H9 (cell line): ENCODE measurements at regions not wholly inside any gene's neighbourhood (a gene's known extent, or its start where the extent isn't known, plus 50 kb on each side); places are given as distances from the start of the nearest gene placed in this dataset.

Experiments used
- DNase-seq: peaks from one replicate; pipeline ENCODE4 v3.0.0-alpha.2; 2017
- H2AFZ ChIP-seq: one replicate; pipeline ENCODE4 v1.6.1; 2013; ENCODE audit warnings: mild to moderate bottlenecking, low read length, control low read depth, moderate library complexity
- H2AK5ac ChIP-seq: 2 replicates; pipeline ENCODE4 v1.6.1; 2013; ENCODE audit warnings: low read length, control low read depth, mixed read lengths; ENCODE audit not compliant: insufficient read length
- H2BK120ac ChIP-seq: one replicate; pipeline ENCODE4 v1.6.1; 2013; ENCODE audit warnings: low read depth, mild to moderate bottlenecking, low read length, control low read depth, inconsistent platforms; ENCODE audit not compliant: poor library complexity, severe bottlenecking
- H2BK12ac ChIP-seq: 2 replicates; pipeline ENCODE4 v1.6.1; 2013; ENCODE audit warnings: low read length, control low read depth, mixed read lengths, low read depth; ENCODE audit not compliant: insufficient read length
- H2BK15ac ChIP-seq: 2 replicates; pipeline ENCODE4 v1.6.1; 2013; ENCODE audit warnings: low read depth, low read length, control low read depth
- H2BK20ac ChIP-seq: one replicate; pipeline ENCODE4 v1.6.1; 2013; ENCODE audit warnings: low read depth, mild to moderate bottlenecking, low read length, control low read depth, inconsistent platforms; ENCODE audit not compliant: poor library complexity, severe bottlenecking
- H2BK5ac ChIP-seq: 2 replicates; pipeline ENCODE4 v1.6.1; 2013; ENCODE audit warnings: low read length, control low read depth, mixed read lengths; ENCODE audit not compliant: insufficient read length
- H3K14ac ChIP-seq: 2 replicates; pipeline ENCODE4 v1.6.1; 2013; ENCODE audit warnings: low read length, control low read depth; ENCODE audit not compliant: insufficient read depth
- H3K18ac ChIP-seq: 2 replicates; pipeline ENCODE4 v1.6.1; 2013; ENCODE audit warnings: low read depth, mild to moderate bottlenecking, mixed read lengths, low read length, control low read depth; ENCODE audit not compliant: insufficient read length
- H3K23ac ChIP-seq: 2 replicates; pipeline ENCODE4 v1.6.1; 2013; ENCODE audit warnings: low read length, control low read depth, mixed read lengths, low read depth; ENCODE audit not compliant: insufficient read length
- H3K23me2 ChIP-seq: 2 replicates; pipeline ENCODE4 v1.6.1; 2013; ENCODE audit warnings: low read depth, mild to moderate bottlenecking, mixed read lengths, low read length, control low read depth; ENCODE audit not compliant: insufficient read length, poor library complexity, severe bottlenecking
- H3K27ac ChIP-seq: 2 replicates; pipeline ENCODE4 v1.5.1; 2013; ENCODE audit warnings: low read length, control low read depth, mixed read lengths, low read depth; ENCODE audit not compliant: insufficient read length
- H3K27me3 ChIP-seq: 2 replicates; pipeline ENCODE4 v1.6.1; 2013; ENCODE audit warnings: low read length, control low read depth, inconsistent platforms; ENCODE audit not compliant: insufficient read depth
- H3K4ac ChIP-seq: 2 replicates; pipeline ENCODE4 v1.6.1; 2013; ENCODE audit warnings: low read depth, mild to moderate bottlenecking, control low read depth, inconsistent platforms, low read length, moderate library complexity
- H3K4me1 ChIP-seq: 2 replicates; pipeline ENCODE4 v1.6.1; 2013; ENCODE audit warnings: low read length, control low read depth, inconsistent platforms; ENCODE audit not compliant: insufficient read depth
- H3K4me2 ChIP-seq: 2 replicates; pipeline ENCODE4 v1.6.1; 2013; ENCODE audit warnings: low read length, control low read depth, mixed read lengths; ENCODE audit not compliant: insufficient read length, insufficient read depth
- H3K56ac ChIP-seq: 2 replicates; pipeline ENCODE4 v1.6.1; 2013; ENCODE audit warnings: low read depth, mild to moderate bottlenecking, mixed read lengths, low read length, control low read depth; ENCODE audit not compliant: insufficient read length
- H3K79me1 ChIP-seq: 2 replicates; pipeline ENCODE4 v1.6.1; 2013; ENCODE audit warnings: low read depth, mild to moderate bottlenecking, moderate library complexity, low read length, control low read depth, inconsistent platforms; ENCODE audit not compliant: insufficient read depth, poor library complexity, severe bottlenecking
- H3K79me2 ChIP-seq: 2 replicates; pipeline ENCODE4 v1.6.1; 2013; ENCODE audit warnings: low read length, control low read depth, inconsistent platforms; ENCODE audit not compliant: insufficient read depth
- H3K9ac ChIP-seq: 2 replicates; pipeline ENCODE4 v1.6.1; 2013; ENCODE audit warnings: low read length, control low read depth, mixed read lengths; ENCODE audit not compliant: insufficient read length; ENCODE audit errors: extremely low read depth
- H3K9me3 ChIP-seq: one replicate; pipeline ENCODE4 v1.6.1; 2013; ENCODE audit warnings: low read depth, low read length, inconsistent platforms; ENCODE audit not compliant: control insufficient read depth
- H3T11ph ChIP-seq: one replicate; pipeline ENCODE4 v1.6.1; 2013; ENCODE audit warnings: mild to moderate bottlenecking, low read length, control low read depth, inconsistent platforms
- H4K20me1 ChIP-seq: one replicate; pipeline ENCODE4 v1.6.1; 2013; ENCODE audit not compliant: control insufficient read depth, insufficient read length, insufficient read depth
- H4K5ac ChIP-seq: 2 replicates; pipeline ENCODE4 v1.6.1; 2013; ENCODE audit warnings: low read depth, mild to moderate bottlenecking, mixed read lengths, low read length, control low read depth; ENCODE audit not compliant: insufficient read length
- H4K8ac ChIP-seq: replicated peaks from 2 replicates; pipeline ENCODE4 v1.6.1; 2013; ENCODE audit warnings: low read length, control low read depth, mixed read lengths, low read depth; ENCODE audit not compliant: insufficient read length
- H4K91ac ChIP-seq: 2 replicates; pipeline ENCODE4 v1.6.1; 2013; ENCODE audit warnings: low read depth, mild to moderate bottlenecking, moderate library complexity, mixed read lengths, low read length, control low read depth; ENCODE audit not compliant: insufficient read length
- H3K27ac Mint-ChIP-seq, 3 experiments: 2 replicates in 2 of 3; 3 replicates in 1 of 3; pipeline ENCODE4 v1.8.0; 2020 to 2021; ENCODE audit warnings: mixed read lengths in 3 of 3, mild to moderate bottlenecking in 1 of 3, moderate library complexity in 1 of 3
- H3K27me3 Mint-ChIP-seq: 2 replicates; pipeline ENCODE4 v1.8.0; 2021; ENCODE audit warnings: low read depth, mild to moderate bottlenecking, moderate library complexity, mixed read lengths
- H3K36me3 Mint-ChIP-seq, 3 experiments: 2 replicates in 2 of 3; 3 replicates in 1 of 3; pipeline ENCODE4 v1.8.0; 2020 to 2021; ENCODE audit warnings: low read depth in 3 of 3, mixed read lengths in 3 of 3; ENCODE audit not compliant: insufficient read depth in 1 of 3
- H3K4me1 Mint-ChIP-seq, 2 experiments: 2 replicates each; pipeline ENCODE4 v1.8.0; 2020; ENCODE audit warnings: mixed read lengths in 2 of 2
- H3K4me3 Mint-ChIP-seq, 2 experiments: 2 replicates in 1 of 2; 3 replicates in 1 of 2; pipeline ENCODE4 v1.8.0; 2020 to 2021; ENCODE audit warnings: mild to moderate bottlenecking in 2 of 2, mixed read lengths in 2 of 2, moderate library complexity in 1 of 2
- H3K9me3 Mint-ChIP-seq, 2 experiments: 2 replicates in 1 of 2; 3 replicates in 1 of 2; pipeline ENCODE4 v1.8.0; 2020; ENCODE audit warnings: mild to moderate bottlenecking in 2 of 2, mixed read lengths in 2 of 2, moderate library complexity in 1 of 2
- CTCF ChIP-seq: fragments of 200-600 bp; sonication (generic); conservative IDR thresholded peaks from 3 replicates; pipeline ENCODE4 v1.8.0; 2021; ENCODE audit warnings: antibody characterized with exemption, mild to moderate bottlenecking
- WGBS: extraction: QIAGEN DNeasy Blood & Tissue Kit; methylation state at CpG from one replicate; pipeline ENCODE4 v1.1.7; 2013; ENCODE audit warnings: missing lambda C conversion rate, low lambda C conversion rate, mixed read lengths; ENCODE audit not compliant: insufficient read length; ENCODE audit errors: extremely low coverage; 5-methylcytosine and 5-hydroxymethylcytosine counted together

- no peak overlapping the region for H3K4me2 ChIP-seq
- H3K4ac ChIP-seq = no peak overlapping the region
- no peak for TF ChIP-seq CTCF
- no peaks in the 10 kb centered on the region for H3K9me3 ChIP-seq
- no peak overlapping the region for H2BK15ac ChIP-seq
- H3K14ac ChIP-seq = no peak overlapping the region
- H4K5ac ChIP-seq = no peak overlapping the region
- H3T11ph ChIP-seq = no peak overlapping the region
- Mint-ChIP-seq H3K4me1 (peaks cover 6 to 7% of the 10 kb centered on the region in 2 experiments), H3K27ac (no peak overlapping the region), H3K9me3 (no peaks in the 10 kb centered on the region; a peak in 1 of 5 replicates), H3K27me3 (peaks cover 3% of the 10 kb centered on the region), H3K4me3 (no peak overlapping the region), H3K36me3 (no peaks in the 10 kb centered on the region)
- peaks cover 2% of the 10 kb centered on the region; the same call in 1 of the 2 replicates for H3K4me1 ChIP-seq
- H3K27me3 ChIP-seq = no peaks in the 10 kb centered on the region
- no peak for DNase-seq
- no peak overlapping the region for H3K9ac ChIP-seq
- H4K91ac ChIP-seq = no peak overlapping the region
- H3K56ac ChIP-seq = no peak overlapping the region
- no peaks in the 10 kb centered on the region for H3K79me2 ChIP-seq
- H3K18ac ChIP-seq = no peak overlapping the region
- no CpG with 5 or more reads among the region's 2 CpGs for whole genome bisulfite sequencing
- no peak overlapping the region for H2AFZ ChIP-seq
- no peaks in the 10 kb centered on the region for H3K79me1 ChIP-seq
- H2BK5ac ChIP-seq = no peak overlapping the region
- H4K20me1 ChIP-seq = no peaks in the 10 kb centered on the region
- H2BK12ac ChIP-seq = no peak overlapping the region
- no peak overlapping the region for H2BK120ac ChIP-seq
- no peak overlapping the region for H3K27ac ChIP-seq
- no peak overlapping the region for H3K23ac ChIP-seq
- H2AK5ac ChIP-seq = no peak overlapping the region
- H2BK20ac ChIP-seq = no peak overlapping the region
- H3K23me2 ChIP-seq = no peaks in the 10 kb centered on the region
- no peak overlapping the region for H4K8ac ChIP-seq
Measured at GRCh38 chr10:125258676-125259075, 98.3 kb upstream of the CTBP2 start.
